ENCODE measurements at regions not wholly inside any gene's neighbourhood (a gene's known extent, or its start where the extent isn't known, plus 50 kb on each side); places are given as distances from the start of the nearest gene placed in this dataset.
"Not testable (repeated sequence)": the region's sequence is repeated elsewhere in the genome, so short reads cannot be mapped to it uniquely, and the experiment has no call there.

GRCh38 chr11:112615891-112616290, 345.3 kb upstream of the NCAM1 start:
- no peak for DNase-seq (ENCODE audit: low spot score)

GRCh38 chr11:112616327-112617097, 344.7 kb upstream of the NCAM1 start:
- DNase-seq (ENCODE audit: low spot score): no peak

GRCh38 chr11:112617098-112617425, 344.2 kb upstream of the NCAM1 start:
- DNase-seq (ENCODE audit: low spot score): no peak

- DNase-seq (ENCODE audit: low spot score): no peak
Measured at GRCh38 chr11:112617977-112618826, 343.0 kb upstream of the NCAM1 start.

GRCh38 chr11:112619106-112619505, 342.1 kb upstream of the NCAM1 start:
- DNase-seq (ENCODE audit: low spot score): no peak

GRCh38 chr11:112620621-112621394, 340.4 kb upstream of the NCAM1 start:
- peak; percentile 52 for DNase-seq (ENCODE audit: low spot score)

GRCh38 chr11:112623057-112623456, 338.2 kb upstream of the NCAM1 start:
- no peak for DNase-seq (ENCODE audit: low spot score)

GRCh38 chr11:112624431-112624830, 336.8 kb upstream of the NCAM1 start:
- DNase-seq (ENCODE audit: low spot score): no peak

- not testable (repeated sequence) for DNase-seq (ENCODE audit: low spot score)
Measured at GRCh38 chr11:112624971-112625370, 336.2 kb upstream of the NCAM1 start.

GRCh38 chr11:112625814-112626213, 335.4 kb upstream of the NCAM1 start:
- DNase-seq (ENCODE audit: low spot score): no peak

- DNase-seq (ENCODE audit: low spot score): no peak
Measured at GRCh38 chr11:112626731-112627130, 334.5 kb upstream of the NCAM1 start.

- no peak for DNase-seq (ENCODE audit: low spot score)
Measured at GRCh38 chr11:112627588-112628045, 333.6 kb upstream of the NCAM1 start.

GRCh38 chr11:112628676-112629075, 332.5 kb upstream of the NCAM1 start:
- DNase-seq (ENCODE audit: low spot score): no peak

GRCh38 chr11:112630496-112630895, 330.7 kb upstream of the NCAM1 start:
- DNase-seq (ENCODE audit: low spot score): no peak

- DNase-seq (ENCODE audit: low spot score): no peak
Measured at GRCh38 chr11:112631333-112631732, 329.9 kb upstream of the NCAM1 start.

GRCh38 chr11:112632866-112633505, 328.2 kb upstream of the NCAM1 start:
- DNase-seq (ENCODE audit: low spot score): no peak

- no peak for DNase-seq (ENCODE audit: low spot score)
Measured at GRCh38 chr11:112634551-112634950, 326.7 kb upstream of the NCAM1 start.

- DNase-seq (ENCODE audit: low spot score): no peak
Measured at GRCh38 chr11:112634995-112635737, 326.1 kb upstream of the NCAM1 start.

GRCh38 chr11:112637076-112637475, 324.1 kb upstream of the NCAM1 start:
- DNase-seq (ENCODE audit: low spot score): no peak

GRCh38 chr11:112637876-112638275, 323.3 kb upstream of the NCAM1 start:
- no peak for DNase-seq (ENCODE audit: low spot score)

- no peak for DNase-seq (ENCODE audit: low spot score)
Measured at GRCh38 chr11:112639469-112639868, 321.8 kb upstream of the NCAM1 start.
